Dermis microvascular lymphatic vessel endothelial cell (primary cell): ENCODE measurements at regions not wholly inside any gene's neighbourhood (a gene's known extent, or its start where the extent isn't known, plus 50 kb on each side); places are given as distances from the start of the nearest gene placed in this dataset.
"Not testable (repeated sequence)": the region's sequence is repeated elsewhere in the genome, so short reads cannot be mapped to it uniquely, and the experiment has no call there.

Experiments
- DNase-seq, 2 donors: peaks; one replicate each; pipeline versions ENCODE4 v3.0.0 to v3.0.0-alpha.2; 2010; ENCODE audit warnings: low read depth in 2 of 2

DNA sequence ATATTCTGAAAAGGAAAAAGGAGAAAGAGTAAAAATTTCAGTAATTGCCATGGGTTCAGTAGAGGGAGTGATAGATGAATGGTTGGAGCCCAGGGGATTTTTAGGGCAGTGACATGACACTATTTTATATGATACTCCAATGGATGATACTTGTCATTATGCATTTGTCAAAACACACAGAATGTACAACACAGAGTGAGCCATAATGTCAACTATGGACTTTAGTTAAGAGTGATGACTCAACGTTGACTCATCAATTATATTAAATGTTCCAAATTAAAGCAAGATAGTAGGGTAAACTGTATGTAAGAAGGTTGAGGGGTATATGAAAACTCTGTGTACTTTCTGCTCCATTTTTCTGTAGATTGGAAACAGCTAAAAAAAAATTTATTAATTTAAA lies 586.4 kb downstream of the TAF11L14 start:
- DNase-seq: no peak

DNA sequence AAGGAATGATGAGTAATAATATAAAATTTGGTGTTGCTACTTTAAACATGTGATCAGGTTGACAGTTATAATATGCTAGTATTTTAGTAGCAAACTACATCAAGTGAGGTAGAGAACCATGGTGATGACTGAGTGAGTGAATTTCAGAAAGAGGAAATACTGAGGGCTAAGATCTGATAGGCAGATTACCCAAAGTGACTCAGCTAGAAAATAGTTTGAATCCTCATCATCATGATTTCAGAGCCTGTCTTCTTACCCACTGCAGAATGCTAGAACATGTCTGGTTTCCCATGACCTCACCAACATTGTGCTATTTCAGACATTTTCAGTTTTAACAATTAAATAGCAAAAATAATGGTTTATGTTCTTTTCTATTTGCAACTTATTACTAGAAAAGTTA lies 602.1 kb downstream of the TAF11L14 start:
- no peak for DNase-seq

DNA sequence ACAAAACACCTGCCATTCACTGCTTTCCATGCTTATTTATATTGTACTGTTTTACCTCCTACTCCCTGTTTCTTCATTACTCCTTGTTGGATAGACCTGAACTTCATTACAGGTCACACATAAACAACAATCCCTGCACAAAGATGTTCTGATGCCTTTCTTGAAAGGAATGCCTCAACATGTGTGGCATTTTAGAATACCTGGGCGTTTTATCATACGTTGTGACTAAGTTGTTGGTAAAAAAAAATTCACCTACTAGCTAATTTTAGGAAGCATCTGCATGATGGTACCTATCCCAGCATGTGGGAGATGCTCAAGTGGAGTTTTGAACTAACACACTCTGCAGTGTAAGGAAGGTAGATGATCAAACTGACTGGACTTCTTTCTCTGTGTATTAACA lies 604.1 kb downstream of the TAF11L14 start:
- no peak for DNase-seq

DNA sequence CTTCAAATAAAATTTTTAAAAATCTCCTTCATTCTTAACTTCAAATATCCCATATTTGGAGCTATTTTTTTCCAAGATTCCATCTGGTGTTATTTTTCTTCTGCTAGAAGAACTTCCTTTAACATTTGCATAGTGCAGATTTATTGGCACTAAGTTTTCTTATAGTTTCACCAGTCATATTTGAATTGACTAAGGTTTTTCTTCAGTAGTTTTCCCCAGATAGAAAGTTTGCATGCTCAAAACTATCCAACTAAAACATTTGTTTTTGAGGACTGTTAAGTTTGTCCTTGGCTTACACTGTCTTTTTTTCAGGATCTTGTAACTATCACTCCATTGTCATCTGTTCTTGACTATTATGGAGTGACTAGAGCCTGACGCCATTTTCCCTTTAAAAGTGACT lies 606.7 kb downstream of the TAF11L14 start:
- DNase-seq: no peak

DNA sequence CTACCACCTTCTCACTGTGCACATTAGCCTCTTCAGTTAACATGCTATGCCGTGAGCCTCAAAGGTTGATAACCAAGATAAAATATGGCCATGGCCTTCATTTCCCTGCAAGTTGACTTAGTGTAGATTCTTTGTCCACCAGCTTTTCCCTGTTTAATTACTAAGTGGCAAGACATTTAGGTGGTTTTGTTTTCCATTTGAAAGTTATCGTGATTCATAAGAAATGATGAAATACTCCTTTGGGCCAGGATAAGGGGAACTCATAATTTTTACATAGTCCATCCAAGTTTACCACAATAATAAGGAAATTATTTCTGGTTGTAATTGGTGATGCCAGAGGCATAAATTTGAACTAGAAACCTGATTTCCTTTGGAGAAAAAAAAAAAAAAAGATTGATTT lies 609.6 kb downstream of the TAF11L14 start:
- DNase-seq: no peak

DNA sequence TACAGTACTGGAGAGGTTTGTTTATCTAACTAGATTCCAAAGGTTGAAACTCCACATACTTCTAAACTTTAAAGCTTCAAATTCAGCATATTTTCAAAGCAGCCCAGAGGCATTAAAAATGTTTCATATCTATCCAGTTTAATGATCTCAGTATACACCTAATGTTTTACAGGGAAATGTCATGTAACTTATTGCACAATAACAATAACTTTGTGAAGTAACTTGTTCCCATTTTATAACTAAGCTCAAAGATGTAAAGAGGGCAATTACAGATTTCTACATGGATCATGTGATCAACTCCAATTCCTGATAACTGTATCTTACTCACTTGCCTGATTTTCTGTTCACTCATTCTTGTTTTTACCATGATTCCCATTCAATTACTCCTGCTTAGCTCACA lies 610.0 kb downstream of the TAF11L14 start:
- no peak for DNase-seq

DNA sequence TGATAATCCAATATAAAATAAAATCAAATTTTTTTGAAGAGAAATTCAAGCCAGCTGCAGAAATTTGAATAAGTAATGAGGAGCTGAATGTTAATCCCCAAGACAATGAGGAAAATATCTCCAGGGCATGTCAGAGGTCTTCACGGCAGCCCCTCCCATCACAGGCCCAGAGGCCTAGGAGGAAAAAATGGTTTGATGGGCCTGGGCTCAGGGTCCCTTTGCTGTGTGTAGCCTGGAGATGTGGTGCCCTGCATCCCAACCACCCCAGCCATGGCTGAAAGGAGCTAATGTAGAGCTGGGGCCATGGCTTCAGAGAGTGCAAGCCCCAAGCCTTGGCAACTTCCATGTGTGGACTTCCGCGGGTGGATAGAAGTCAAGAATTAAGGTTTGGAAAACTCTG lies 618.3 kb downstream of the TAF11L14 start:
- DNase-seq: no peak

DNA sequence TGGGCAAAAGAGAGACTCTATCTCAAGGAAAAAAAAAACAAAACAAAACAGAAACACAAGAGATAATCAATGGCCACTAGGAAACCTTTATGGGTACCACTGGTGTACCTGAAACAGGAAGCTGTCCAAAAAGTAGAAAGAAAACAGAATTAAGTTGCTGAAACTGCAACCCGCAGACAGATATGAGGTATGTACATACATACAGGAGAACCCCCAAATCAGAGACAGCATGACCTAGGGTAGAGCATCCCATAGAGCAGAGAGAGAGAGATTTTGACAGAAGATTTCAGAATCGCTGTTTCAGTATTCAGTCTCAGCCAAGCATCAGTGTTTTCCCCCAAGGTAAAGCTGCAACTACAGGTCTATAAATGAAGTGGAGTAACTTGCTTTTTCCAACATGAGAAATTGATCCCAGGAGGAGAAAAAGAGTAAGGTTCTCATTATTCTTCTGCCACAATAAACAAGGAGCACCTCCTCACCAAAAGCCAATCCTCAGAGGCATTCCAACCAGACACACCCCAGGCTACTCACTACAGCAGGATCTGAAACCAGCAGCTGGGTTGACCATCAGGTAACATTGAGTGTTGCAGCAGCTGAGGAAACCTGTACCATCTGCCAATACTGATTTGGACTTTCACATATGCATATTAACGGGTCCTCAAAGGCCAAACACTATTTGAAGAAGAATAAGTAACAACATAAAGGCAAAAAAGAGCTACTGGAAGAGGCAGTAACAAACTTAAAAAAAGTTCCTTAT lies 630.0 kb downstream of the TAF11L14 start:
- no peak for DNase-seq

DNA sequence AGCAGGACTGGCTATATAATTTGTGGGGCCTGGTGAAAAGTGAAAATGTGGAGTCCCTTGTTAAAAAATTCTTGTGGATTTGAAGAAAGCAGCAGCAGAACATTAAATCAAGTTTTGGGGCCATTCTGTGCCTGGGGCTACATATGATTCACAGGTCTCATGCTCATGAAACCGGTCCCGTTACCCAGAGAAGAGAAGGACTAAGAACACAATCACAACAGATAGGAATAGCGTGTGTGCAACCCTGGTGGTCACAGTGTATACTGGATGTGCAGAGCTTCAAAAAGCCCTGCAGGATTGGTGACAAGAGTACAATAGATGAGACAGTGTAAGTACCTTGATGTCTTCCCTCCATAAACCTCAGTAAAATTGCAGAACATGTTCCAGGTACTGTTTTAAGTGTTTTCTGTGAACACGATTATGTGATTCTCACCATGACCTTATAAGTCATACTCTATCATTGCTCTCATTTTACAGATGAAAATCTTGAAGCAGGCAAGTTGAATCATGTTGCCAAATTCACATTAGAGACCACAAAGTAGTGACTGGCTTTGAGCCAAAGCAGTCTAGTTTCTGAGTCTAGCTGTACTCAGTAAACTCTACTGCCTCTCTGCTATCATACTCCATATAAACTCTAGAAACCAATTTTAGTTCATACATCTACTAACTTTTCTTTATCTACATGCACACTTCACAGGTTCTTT lies 636.5 kb downstream of the TAF11L14 start:
- no peak for DNase-seq

DNA sequence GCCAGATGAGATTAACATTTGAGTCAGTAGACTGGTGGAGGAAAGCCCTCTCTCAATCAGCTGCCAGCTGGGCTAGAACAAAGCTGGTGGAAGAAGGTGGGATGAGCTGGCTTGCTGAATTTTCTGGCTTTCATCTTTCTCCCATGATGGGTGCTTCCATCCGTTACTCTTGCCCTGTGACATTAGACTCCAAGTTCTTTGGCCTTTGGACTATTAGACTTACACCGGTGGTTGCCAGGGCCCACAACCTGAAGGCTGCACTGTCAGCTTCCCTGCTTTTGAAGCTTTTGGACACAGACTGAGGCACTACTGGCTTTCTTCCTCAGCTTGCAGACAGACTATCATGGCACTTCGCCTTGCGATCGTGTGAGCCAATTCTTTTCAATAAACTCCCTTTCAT lies 642.7 kb downstream of the TAF11L14 start:
- no peak for DNase-seq

DNA sequence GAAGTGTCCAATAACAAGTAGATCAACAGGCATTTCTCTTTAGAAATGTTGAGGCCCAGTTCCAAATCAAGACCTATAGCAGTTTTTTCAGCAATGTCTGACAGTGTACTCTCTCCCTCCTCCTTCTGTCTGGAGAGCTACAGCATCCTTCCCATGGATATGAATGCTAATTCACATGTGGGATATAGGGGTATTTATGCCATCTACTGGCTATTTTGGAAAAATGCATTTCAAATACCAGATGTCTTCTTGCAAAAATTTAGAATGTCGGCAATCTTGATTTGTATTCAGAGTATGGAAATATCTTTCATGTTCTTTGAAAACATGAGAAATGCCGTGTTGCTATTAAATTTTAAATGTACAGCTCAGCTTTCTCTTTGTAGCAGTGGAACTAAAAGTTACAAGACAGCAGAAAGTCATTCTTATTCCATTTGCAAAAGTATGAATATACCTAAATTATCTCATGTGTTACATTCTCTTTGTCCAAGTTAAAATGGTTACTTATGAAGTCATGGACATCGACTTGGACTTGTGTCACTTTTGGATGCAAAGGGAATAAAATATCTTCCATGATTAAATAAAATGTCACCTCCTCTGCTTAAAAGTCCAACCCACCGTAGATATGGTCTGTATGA lies 647.8 kb downstream of the TAF11L14 start:
- DNase-seq: peak in 1 of 2 donors; percentile 38

DNA sequence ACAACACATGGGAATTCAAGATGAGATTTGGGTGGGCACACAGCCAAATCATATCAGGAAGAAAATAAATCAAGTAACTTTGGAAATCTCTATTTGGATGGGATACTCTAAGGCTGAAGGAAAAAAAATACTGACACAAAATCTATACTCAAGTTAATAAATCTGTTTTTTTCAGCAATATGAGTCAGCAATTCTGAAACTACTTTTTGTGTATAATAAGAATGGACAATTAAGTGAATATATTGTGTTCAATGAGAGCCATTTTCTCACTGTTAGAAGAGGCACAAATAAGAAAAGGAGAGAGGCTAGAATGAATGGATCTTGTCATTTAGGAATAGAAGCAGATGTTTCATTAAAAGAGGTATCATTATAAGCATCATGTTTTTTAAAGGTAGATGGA lies 651.0 kb downstream of the TAF11L14 start:
- no peak for DNase-seq

DNA sequence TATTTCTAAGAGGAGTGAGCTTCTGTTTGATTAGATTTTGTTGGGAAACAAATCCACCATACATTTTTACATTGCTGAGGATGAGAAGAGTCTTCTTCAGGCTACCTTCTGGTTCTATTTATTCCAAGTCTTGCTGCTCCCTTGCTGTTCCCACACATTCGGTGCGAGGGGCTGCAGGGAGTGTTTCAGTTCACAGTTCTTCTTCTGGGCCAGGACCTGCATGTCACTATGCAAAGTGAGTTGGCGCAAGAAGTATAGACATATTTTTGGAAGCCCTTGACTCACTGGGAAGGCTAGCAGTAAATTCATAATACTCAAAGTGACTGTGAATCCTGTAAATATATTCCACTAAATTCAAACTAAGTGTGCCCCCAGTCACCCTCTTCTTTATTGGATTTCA lies 657.9 kb downstream of the TAF11L14 start:
- no peak for DNase-seq

DNA sequence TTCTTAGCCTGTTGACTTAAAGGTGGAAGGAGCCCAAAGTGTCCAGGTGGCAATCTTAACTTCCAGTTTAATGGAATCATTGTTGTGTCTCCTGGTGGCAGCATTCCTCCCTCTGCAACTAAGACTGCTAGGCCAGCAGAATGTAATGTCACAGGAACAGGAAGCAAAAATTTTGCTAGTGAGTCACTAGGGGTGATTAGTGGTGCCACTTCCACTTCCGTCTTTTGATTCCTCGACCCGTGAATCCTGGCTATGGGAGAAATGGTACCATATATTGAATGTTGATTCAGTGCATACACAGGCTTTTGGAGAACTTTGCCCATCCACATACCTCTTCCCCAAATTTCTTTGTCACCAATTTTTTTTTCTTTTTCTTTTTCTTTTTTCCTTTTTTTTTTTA lies 661.4 kb downstream of the TAF11L14 start:
- not testable (repeated sequence) for DNase-seq

DNA sequence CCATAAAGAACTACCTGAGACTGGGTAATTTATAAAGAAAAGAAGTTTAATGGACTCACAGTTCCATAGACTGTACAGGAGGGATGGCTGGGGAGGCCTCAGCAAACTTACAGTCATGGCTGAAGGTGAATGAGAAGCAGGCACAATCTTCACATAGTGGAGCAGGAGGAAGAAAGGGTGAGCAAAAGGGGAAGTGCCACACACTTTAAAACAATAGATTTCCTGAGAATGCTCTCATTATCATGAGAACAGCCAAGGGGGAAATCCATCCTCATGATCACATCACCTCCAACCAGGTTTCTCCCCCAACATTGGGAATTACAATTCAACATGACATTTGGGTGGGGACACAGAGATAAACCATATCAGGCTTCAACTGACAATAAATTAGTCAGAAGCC lies 664.9 kb downstream of the TAF11L14 start:
- no peak for DNase-seq

DNA sequence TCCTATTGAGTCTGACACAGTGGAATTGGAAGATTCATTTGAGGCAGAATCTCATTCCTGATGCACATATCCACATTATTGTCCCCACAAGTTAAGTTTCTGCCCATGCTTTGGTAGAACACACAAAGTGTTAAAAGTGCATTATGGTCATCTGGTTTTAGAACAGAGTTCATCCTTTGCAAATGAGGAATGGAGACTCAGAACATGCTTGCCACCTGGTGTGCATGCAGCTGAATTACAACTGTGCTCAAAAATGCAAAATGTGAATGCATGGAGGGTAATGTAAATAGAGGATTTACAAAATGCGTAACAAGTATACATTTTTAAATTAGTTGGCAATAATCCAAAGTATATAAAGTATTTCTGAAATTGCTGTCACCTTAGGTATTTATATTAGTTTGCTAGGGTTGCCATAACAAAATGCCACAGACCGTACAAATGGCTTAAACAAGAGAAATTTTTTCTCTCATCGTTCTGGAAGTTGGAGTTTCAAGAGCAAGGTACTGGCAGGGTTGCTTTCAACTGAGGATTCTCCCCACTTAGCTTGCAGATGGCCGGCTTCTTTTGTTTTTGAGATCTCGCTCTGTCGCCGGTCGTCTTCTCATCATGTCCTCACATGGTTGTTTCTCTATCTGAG lies 671.1 kb downstream of the TAF11L14 start:
- DNase-seq: peak; percentile 2 to 38

DNA sequence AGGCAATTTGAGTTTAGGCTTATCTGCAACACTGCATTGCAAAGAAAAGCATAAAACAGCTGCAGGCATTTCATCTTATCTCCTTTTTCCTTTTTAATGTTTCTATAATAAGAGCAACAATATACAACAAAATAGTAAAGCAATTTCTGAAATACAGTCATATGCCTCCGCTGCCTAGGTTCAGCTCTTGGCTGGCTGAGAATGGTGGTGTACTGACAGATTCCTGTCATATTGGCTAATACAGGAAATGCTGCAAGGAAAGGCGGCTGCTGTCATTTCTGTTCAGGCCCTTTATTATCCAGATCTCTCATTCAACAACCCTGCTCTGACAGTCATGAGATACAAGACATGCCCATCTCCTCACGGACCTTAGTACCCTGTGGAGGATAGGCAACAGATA lies 677.0 kb downstream of the TAF11L14 start:
- no peak for DNase-seq

DNA sequence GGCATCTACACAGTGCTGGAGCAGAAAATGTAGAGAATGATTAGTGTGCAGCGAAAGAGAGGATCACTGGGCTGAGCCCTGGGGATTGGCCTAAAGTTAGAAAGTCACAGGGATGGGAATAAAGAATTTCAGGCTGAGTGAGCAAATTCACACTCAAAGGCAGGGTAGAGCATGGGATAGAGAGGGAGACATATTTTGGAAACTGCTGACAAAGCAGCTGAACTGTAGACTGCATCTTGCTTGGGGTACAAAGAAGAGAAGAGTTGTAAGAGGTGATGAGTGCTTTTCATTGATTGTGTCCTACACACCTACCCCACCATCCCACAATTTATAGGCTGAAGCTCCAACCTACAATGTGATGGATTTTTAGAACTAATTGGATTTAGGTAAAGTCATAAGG lies 677.8 kb downstream of the TAF11L14 start:
- no peak for DNase-seq

DNA sequence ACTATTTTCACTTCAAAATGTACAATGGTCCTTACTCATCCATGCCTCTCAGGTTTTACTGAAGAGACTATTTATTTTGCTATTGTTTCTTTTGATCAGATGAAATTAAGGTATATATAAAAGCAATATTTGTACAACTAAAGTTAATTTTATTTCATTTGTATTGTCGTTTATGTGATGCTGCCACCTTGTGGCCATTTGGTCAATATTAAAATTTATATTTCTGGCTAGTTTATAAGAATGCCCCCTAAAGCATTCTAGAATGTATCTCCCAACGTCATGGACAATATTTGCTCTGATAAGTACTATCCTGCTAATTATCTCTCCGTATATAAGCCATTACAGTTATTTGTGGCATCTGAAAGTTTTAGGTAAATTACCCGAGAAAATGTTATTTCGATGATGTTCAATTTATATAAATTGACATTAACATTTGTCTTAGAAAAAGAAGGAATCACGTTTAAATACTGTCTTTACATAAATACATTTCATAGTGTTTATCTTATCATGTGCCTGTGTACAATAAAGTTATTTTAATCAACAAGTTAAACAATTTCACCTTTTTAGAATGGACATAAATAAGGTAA lies 680.0 kb downstream of the TAF11L14 start:
- DNase-seq: peak; percentile 10 to 28

DNA sequence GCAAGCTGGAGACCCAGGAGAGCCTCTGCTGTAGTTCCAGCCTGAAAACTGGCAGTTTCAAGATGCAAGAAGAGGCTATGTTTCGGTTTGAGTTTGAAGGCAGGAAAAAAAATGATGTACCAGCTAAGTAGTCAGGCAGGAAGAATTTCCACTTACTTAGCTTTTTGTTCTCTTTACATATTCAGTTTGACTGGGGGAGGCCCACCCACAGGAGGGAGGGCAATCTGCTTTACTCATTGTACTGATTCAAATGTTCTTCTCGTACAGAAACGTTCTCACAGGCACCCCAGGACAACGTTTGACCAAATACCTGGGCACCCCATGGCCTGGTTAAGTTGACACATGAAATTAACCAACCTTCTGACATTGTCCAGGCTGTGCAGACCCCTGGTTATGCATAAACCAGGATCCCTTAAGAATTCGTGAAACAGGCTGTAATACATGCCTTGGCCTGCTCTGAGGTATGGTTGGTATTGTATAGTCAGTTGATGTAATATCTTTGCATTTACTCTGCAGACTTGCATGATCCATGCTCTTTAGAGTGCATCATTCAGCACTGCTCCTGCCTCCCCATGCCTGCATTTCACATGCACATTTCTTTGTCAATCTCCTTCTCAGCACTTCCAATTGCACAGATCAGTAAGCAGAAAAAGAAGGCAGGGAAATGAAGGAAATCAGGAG lies 687.1 kb downstream of the TAF11L14 start:
- DNase-seq: no peak

DNA sequence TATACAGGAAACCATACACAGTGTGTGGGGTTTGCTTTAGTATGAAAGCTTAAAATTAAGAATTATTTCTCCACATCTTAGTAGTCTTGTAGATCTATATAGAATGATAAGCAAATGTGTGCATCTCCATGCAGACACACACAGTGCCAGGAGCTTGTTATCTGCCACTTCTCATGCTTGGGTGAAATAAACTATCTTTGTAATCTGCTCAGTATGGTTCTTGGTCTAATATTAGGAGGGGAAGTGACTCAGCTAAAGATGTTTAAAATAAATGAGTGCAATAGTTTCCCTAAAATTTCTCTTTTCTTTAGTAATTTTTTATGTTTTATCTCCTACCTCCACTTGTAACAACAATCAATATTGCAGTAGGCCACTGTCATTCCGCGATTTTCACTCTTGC lies 689.6 kb downstream of the TAF11L14 start:
- no peak for DNase-seq
